ENCODE measurements at regions not wholly inside any gene's neighbourhood (a gene's known extent, or its start where the extent isn't known, plus 50 kb on each side); places are given as distances from the start of the nearest gene placed in this dataset.

DNA sequence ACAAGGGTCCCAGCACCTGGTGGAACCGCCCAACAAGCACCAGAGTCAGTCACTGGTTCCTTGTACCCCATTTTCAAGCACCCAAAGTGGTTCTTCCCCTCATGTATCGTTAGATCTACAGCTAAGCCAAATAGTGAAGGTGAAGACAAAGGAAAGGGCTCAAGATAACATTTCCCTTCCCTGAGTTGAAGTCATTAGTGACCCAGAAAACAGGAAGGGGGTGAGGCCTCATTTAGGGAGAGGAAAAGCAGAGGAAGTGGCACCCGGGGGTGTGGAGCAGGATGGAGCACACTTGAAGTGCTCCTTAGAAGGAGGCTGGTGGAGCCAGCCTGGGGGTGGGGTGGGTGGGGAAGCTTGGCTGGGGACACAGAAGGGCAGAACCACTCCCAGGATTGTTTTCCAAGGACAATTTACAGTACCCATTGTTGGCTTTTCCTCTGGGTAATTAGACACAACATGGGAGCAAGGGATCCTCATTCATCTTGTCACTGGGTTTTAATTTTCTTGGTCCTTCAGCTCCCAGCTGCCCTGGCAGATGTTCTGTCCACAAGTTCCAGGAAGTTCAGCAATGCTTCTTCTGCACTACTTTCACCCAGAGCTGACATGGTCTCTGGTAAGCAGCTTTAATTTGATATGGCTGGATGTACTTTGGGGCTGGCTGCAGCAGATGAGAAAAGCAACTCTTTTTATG, 73.3 kb upstream of the CD93 start:
- POLR2A ChIA-PET = no interaction called here
- peaks cover 5% of the 10 kb centered on the region for H3K4me1 Mint-ChIP-seq
- H3K4me3 Mint-ChIP-seq = no peak overlapping the region
- H3K36me3 Mint-ChIP-seq (ENCODE audit: low read depth) = no peaks in the 10 kb centered on the region
- TF ChIP-seq, protein P1, sequence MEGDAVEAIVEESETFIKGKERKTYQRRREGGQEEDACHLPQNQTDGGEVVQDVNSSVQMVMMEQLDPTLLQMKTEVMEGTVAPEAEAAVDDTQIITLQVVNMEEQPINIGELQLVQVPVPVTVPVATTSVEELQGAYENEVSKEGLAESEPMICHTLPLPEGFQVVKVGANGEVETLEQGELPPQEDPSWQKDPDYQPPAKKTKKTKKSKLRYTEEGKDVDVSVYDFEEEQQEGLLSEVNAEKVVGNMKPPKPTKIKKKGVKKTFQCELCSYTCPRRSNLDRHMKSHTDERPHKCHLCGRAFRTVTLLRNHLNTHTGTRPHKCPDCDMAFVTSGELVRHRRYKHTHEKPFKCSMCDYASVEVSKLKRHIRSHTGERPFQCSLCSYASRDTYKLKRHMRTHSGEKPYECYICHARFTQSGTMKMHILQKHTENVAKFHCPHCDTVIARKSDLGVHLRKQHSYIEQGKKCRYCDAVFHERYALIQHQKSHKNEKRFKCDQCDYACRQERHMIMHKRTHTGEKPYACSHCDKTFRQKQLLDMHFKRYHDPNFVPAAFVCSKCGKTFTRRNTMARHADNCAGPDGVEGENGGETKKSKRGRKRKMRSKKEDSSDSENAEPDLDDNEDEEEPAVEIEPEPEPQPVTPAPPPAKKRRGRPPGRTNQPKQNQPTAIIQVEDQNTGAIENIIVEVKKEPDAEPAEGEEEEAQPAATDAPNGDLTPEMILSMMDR (IDR thresholded peaks at IDR 0.05) = no peak
- no peaks in the 10 kb centered on the region for H3K9me3 Mint-ChIP-seq
- no peak overlapping the region for H3K27ac Mint-ChIP-seq
- no peak for DNase-seq
- peaks cover 3% of the 10 kb centered on the region for H3K27me3 Mint-ChIP-seq
- intact Hi-C loops (cut with micrococcal nuclease) = no loop called here
- CTCF ChIA-PET = no interaction called here
- ATAC-seq (ENCODE audit: low read depth) = no peak

DNA sequence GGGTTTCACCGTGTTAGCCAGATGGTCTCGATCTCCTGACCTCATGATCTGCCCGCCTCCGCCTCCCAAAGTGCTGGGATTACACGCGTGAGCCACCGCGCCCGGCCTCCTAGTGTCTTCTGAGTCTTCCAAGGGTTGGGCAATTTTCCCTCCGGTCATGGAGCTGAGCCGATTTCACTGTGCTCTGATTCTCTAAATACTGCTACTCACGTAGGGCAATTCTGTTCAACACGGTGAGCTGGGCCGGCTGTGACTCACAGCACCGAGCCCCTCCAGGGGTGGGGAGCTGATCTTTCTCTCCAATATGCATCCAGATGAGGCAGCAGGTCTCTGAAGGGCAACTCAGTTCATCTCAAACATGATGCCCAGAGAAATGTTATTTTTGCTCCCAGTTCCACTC, 71.6 kb upstream of the CD93 start:
- no peak for DNase-seq
- H3K4me3 Mint-ChIP-seq = no peak overlapping the region
- intact Hi-C loops (cut with micrococcal nuclease) = no loop called here
- H3K27me3 Mint-ChIP-seq = peaks cover 3% of the 10 kb centered on the region
- TF ChIP-seq, protein P1 (IDR thresholded peaks at IDR 0.05) = no peak
- H3K9me3 Mint-ChIP-seq = no peaks in the 10 kb centered on the region
- no peak overlapping the region for H3K27ac Mint-ChIP-seq
- no peak for ATAC-seq (ENCODE audit: low read depth)
- POLR2A ChIA-PET = no interaction called here
- peaks cover 5% of the 10 kb centered on the region for H3K4me1 Mint-ChIP-seq
- H3K36me3 Mint-ChIP-seq (ENCODE audit: low read depth) = no peaks in the 10 kb centered on the region
- CTCF ChIA-PET = no interaction called here

DNA sequence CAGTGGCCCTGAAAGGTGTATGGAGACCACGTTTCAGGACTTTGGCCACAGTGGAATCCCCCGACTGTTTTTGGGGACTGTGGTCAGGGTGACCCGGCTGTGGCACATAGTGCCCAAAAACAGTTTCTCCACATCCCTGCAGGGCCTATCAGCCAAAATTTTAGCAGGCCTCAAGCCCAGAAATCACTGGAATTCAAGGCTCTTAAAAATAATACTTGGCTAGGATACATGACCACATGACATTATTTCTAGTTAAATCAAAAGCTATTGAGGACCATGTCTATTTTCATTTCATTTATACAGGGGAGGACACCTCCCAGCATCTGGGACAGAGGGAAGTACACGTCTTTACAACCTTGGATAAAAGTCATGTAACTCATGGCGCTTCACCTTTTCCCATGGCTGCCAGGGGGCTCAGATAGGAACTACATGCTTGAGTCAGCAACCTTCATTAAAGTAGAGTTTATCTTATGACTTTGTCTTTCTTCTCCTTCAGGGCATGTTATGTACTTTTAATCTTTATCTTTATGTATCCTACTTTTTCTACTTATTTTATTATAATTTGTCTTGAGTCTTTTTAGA, 70.8 kb upstream of the CD93 start:
- intact Hi-C loops (cut with micrococcal nuclease) = no loop called here
- Mint-ChIP-seq H3K36me3 (ENCODE audit: low read depth) (no peaks in the 10 kb centered on the region), H3K27me3 (peaks cover 3% of the 10 kb centered on the region), H3K27ac (no peak overlapping the region), H3K4me3 (no peak overlapping the region), H3K4me1 (peaks cover 5% of the 10 kb centered on the region), H3K9me3 (no peaks in the 10 kb centered on the region)
- ATAC-seq (ENCODE audit: low read depth) (no peak), DNase-seq (no peak)
- CTCF ChIA-PET = no interaction called here
- TF ChIP-seq, protein P1 (IDR thresholded peaks at IDR 0.05) = no peak
- POLR2A ChIA-PET = no interaction called here

DNA sequence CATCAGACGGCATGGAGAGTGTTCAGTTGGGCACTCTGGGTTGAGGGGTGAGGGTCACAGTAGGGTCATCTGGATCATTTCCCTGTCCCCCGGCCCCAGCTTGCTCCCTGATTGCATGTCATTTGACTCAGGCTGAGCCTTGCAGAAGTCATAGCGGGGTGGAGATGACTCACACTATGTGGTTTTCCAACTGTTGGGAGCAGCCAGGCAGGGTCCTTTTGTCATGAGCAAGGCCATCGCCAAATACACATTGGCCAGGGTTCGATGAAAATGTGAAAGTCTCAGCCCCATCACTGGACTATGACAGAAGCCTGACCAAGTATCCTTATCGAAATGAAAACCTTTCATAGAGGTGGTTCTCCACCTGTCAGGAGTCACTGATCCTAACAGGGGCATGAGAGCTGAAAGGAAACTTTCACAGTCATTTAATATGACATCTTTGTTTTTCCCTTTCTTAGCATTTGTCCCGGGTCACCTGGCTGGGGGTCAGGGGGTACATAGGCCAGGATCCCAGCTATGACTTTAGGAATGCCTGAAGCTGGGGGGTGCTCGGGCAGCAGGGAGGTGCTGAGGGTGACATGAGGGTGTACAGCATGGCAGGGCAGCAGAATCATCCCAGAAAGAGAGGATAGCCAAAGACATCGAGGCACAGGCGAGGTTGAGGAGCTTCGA, 70.2 kb upstream of the CD93 start:
- TF ChIP-seq, protein P1 (IDR thresholded peaks at IDR 0.05) = no peak
- Mint-ChIP-seq H3K27ac (no peak overlapping the region), H3K27me3 (peaks cover 3% of the 10 kb centered on the region), H3K9me3 (no peaks in the 10 kb centered on the region), H3K4me3 (no peak overlapping the region), H3K4me1 (peaks cover 5% of the 10 kb centered on the region), H3K36me3 (ENCODE audit: low read depth) (no peaks in the 10 kb centered on the region)
- intact Hi-C loops (cut with micrococcal nuclease) = no loop called here
- CTCF ChIA-PET = no interaction called here
- ATAC-seq (ENCODE audit: low read depth) (no peak), DNase-seq (no peak)
- POLR2A ChIA-PET = no interaction called here

DNA sequence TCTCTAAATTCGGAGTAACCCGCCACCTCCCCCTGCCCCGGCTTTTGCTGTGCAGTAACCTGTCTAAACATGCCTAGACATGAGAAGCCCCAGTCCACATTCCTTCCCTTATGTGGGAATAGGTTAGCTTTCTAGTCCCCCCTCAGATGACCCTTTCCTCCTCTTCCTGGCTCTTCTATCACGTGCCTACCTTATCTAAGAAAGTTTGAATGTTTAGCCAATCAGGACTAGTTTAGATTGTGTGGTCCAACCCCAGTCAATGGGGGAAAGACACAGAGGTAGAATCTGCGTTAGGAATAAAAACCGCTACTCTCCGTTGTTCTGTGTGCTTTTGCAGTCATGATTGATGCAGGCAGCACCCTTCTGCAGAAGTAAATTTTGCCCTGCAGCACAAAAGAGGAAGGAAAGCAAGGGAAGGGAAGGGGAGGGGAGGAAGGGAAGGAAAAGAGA, 69.0 kb upstream of the CD93 start:
- H3K9me3 Mint-ChIP-seq = no peaks in the 10 kb centered on the region
- H3K4me1 Mint-ChIP-seq = peaks cover 5% of the 10 kb centered on the region
- no peak overlapping the region for H3K27ac Mint-ChIP-seq
- no peaks in the 10 kb centered on the region for H3K27me3 Mint-ChIP-seq
- TF ChIP-seq, protein P1 (IDR thresholded peaks at IDR 0.05) = no peak
- ChIA-PET POLR2A (no interaction called here), CTCF (no interaction called here)
- H3K36me3 Mint-ChIP-seq (ENCODE audit: low read depth) = no peaks in the 10 kb centered on the region
- ATAC-seq (ENCODE audit: low read depth) (no peak), DNase-seq (no peak)
- intact Hi-C loops (cut with micrococcal nuclease) = no loop called here
- no peak overlapping the region for H3K4me3 Mint-ChIP-seq
